ENCODE measurements at regions not wholly inside any gene's neighbourhood (a gene's known extent, or its start where the extent isn't known, plus 50 kb on each side); places are given as distances from the start of the nearest gene placed in this dataset.

GRCh38 chr1:95671098-95671497 is 437.1 kb downstream of the RWDD3 start:
- no peak for DNase-seq (ENCODE audit: low spot score)

- DNase-seq (ENCODE audit: low spot score), result no peak
These were observed 445.3 kb downstream of the RWDD3 start for GRCh38 chr1:95679262-95679661.

- DNase-seq (ENCODE audit: low spot score), result no peak
These were observed 451.1 kb downstream of the RWDD3 start for GRCh38 chr1:95685081-95685480.

- no peak for DNase-seq (ENCODE audit: low spot score)
These were observed 452.2 kb downstream of the RWDD3 start for GRCh38 chr1:95686217-95686616.

GRCh38 chr1:95699149-95699953 is 465.3 kb downstream of the RWDD3 start:
- DNase-seq (ENCODE audit: low spot score), result no peak

GRCh38 chr1:95701450-95702173 is 467.6 kb downstream of the RWDD3 start:
- DNase-seq (ENCODE audit: low spot score), result no peak

- DNase-seq (ENCODE audit: low spot score), result no peak
These were observed 469.0 kb downstream of the RWDD3 start for GRCh38 chr1:95703046-95703445.

GRCh38 chr1:95716097-95716496 is 482.1 kb downstream of the RWDD3 start:
- DNase-seq (ENCODE audit: low spot score), result no peak

- DNase-seq (ENCODE audit: low spot score), result no peak
These were observed 482.5 kb downstream of the RWDD3 start for GRCh38 chr1:95716550-95716949.

- no peak for DNase-seq (ENCODE audit: low spot score)
These were observed 489.3 kb downstream of the RWDD3 start for GRCh38 chr1:95723346-95723745.

- DNase-seq (ENCODE audit: low spot score), result no peak
These were observed 494.8 kb downstream of the RWDD3 start for GRCh38 chr1:95728841-95729240.

GRCh38 chr1:95730986-95731385 is 497.0 kb downstream of the RWDD3 start:
- no peak for DNase-seq (ENCODE audit: low spot score)

GRCh38 chr1:95731466-95731865 is 497.5 kb downstream of the RWDD3 start:
- DNase-seq (ENCODE audit: low spot score), result no peak

- no peak for DNase-seq (ENCODE audit: low spot score)
These were observed 499.0 kb downstream of the RWDD3 start for GRCh38 chr1:95733031-95733430.

- DNase-seq (ENCODE audit: low spot score), result no peak
These were observed 499.7 kb downstream of the RWDD3 start for GRCh38 chr1:95733671-95734070.

GRCh38 chr1:95734560-95734959 is 500.6 kb downstream of the RWDD3 start:
- DNase-seq (ENCODE audit: low spot score), result no peak

- no peak for DNase-seq (ENCODE audit: low spot score)
These were observed 508.6 kb downstream of the RWDD3 start for GRCh38 chr1:95742591-95743089.

- no peak for DNase-seq (ENCODE audit: low spot score)
These were observed 510.7 kb downstream of the RWDD3 start for GRCh38 chr1:95744731-95745130.

- no peak for DNase-seq (ENCODE audit: low spot score)
These were observed 518.7 kb downstream of the RWDD3 start for GRCh38 chr1:95752515-95753381.

GRCh38 chr1:95753382-95754016 is 519.5 kb downstream of the RWDD3 start:
- no peak for DNase-seq (ENCODE audit: low spot score)

GRCh38 chr1:95754412-95754811 is 520.4 kb downstream of the RWDD3 start:
- no peak for DNase-seq (ENCODE audit: low spot score)

GRCh38 chr1:95766036-95766435 is 532.0 kb downstream of the RWDD3 start:
- no peak for DNase-seq (ENCODE audit: low spot score)

Measured in activated CD4-positive, alpha-beta T cell treated with anti-CD3 and anti-CD28 coated beads, Interleukin-2, Interleukin-4, amounts not matched to agents 100 ng/mL and 50 ng/mL, durations not matched to agents 16 hours and 8 hours (primary cell).